ENCODE measurements at regions not wholly inside any gene's neighbourhood (a gene's known extent, or its start where the extent isn't known, plus 50 kb on each side); places are given as distances from the start of the nearest gene placed in this dataset.

- intact Hi-C loops (cut with micrococcal nuclease; ENCODE audit: unreplicated experiment): no loop called here
- H3K36me3 Mint-ChIP-seq (ENCODE audit: insufficient read depth, unreplicated experiment): no peaks in the 10 kb centered on the region
- POLR2A ChIA-PET: no interaction called here
- no peak for TF ChIP-seq CTCF (IDR thresholded peaks at IDR 0.05; ENCODE audit: insufficient read depth in 1 of 2, low read depth in 1 of 2, low read length in 1 of 2, severe bottlenecking in 1 of 2, unreplicated experiment in 1 of 2)
- CTCF ChIA-PET: no interaction called here
- no peaks in the 10 kb centered on the region for H3K27me3 Mint-ChIP-seq (ENCODE audit: insufficient read depth, unreplicated experiment)
- Histone ChIP-seq H3K9me3 (no peaks in the 10 kb centered on the region), H3K36me3 (ENCODE audit: control insufficient read depth, insufficient read depth, low read length) (no peaks in the 10 kb centered on the region), H3K4me3 (ENCODE audit: low read depth, low read length) (no peak overlapping the region), H3K4me1 (no peaks in the 10 kb centered on the region), H3K27me3 (replicated peaks; ENCODE audit: control insufficient read depth, insufficient read depth, low read length) (no peaks in the 10 kb centered on the region)
- no peak overlapping the region for H3K4me3 Mint-ChIP-seq (ENCODE audit: unreplicated experiment)
- H3K27ac Mint-ChIP-seq (ENCODE audit: unreplicated experiment): no peak overlapping the region
- DNase-seq: no peak
- H3K9me3 Mint-ChIP-seq (ENCODE audit: unreplicated experiment): no peaks in the 10 kb centered on the region
- no TSS peak for BruUV-seq (replicated peaks)
- H3K4me1 Mint-ChIP-seq (ENCODE audit: low read depth, unreplicated experiment): no peaks in the 10 kb centered on the region
Observed at GRCh38 chr5:57592236-57592635, 109.6 kb upstream of the ACTBL2 start.

DNA sequence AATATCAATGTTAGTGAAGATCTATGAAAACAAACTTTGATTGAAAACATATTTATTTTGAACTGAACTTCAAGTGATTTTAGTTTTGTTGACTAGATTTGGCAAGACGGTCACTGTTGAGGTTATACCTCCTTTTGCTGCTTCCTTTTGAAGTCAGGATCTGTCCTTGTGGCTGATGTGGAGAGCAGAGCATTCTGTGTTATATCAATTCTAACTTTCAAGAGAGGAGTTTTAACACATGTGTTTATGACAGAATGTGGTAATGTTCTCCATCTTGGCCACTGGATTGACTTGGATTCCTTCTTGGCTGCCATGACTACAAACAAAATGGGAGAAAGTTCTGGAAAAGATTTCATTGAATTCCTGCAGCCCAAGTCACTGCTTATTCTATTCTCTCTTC is 104.0 kb upstream of the ACTBL2 start:
- Mint-ChIP-seq H3K4me3 (ENCODE audit: unreplicated experiment) (no peak overlapping the region), H3K36me3 (ENCODE audit: insufficient read depth, unreplicated experiment) (no peaks in the 10 kb centered on the region), H3K4me1 (ENCODE audit: low read depth, unreplicated experiment) (no peaks in the 10 kb centered on the region), H3K27ac (ENCODE audit: unreplicated experiment) (no peak overlapping the region), H3K9me3 (ENCODE audit: unreplicated experiment) (no peaks in the 10 kb centered on the region), H3K27me3 (ENCODE audit: insufficient read depth, unreplicated experiment) (peaks cover 8% of the 10 kb centered on the region)
- CTCF ChIA-PET: no interaction called here
- Histone ChIP-seq H3K4me1 (no peaks in the 10 kb centered on the region), H3K4me3 (ENCODE audit: low read depth, low read length) (no peak overlapping the region), H3K9me3 (no peaks in the 10 kb centered on the region), H3K36me3 (ENCODE audit: control insufficient read depth, insufficient read depth, low read length) (no peaks in the 10 kb centered on the region), H3K27me3 (replicated peaks; ENCODE audit: control insufficient read depth, insufficient read depth, low read length) (no peaks in the 10 kb centered on the region; the same call in 1 of the 2 replicates)
- intact Hi-C loops (cut with micrococcal nuclease; ENCODE audit: unreplicated experiment): no loop called here
- BruUV-seq (replicated peaks): no TSS peak
- TF ChIP-seq CTCF (IDR thresholded peaks at IDR 0.05; ENCODE audit: insufficient read depth in 1 of 2, low read depth in 1 of 2, low read length in 1 of 2, severe bottlenecking in 1 of 2, unreplicated experiment in 1 of 2): no peak
- DNase-seq: no peak
- POLR2A ChIA-PET: no interaction called here

GRCh38 chr5:57582578-57583070 is 100.0 kb upstream of the ACTBL2 start:
- Mint-ChIP-seq H3K36me3 (ENCODE audit: insufficient read depth, unreplicated experiment) (no peaks in the 10 kb centered on the region), H3K9me3 (ENCODE audit: unreplicated experiment) (no peaks in the 10 kb centered on the region), H3K4me1 (ENCODE audit: low read depth, unreplicated experiment) (no peaks in the 10 kb centered on the region), H3K4me3 (ENCODE audit: unreplicated experiment) (no peak overlapping the region), H3K27ac (ENCODE audit: unreplicated experiment) (no peak overlapping the region), H3K27me3 (ENCODE audit: insufficient read depth, unreplicated experiment) (peaks cover 8% of the 10 kb centered on the region)
- Histone ChIP-seq H3K4me1 (no peaks in the 10 kb centered on the region), H3K36me3 (ENCODE audit: control insufficient read depth, insufficient read depth, low read length) (no peaks in the 10 kb centered on the region), H3K4me3 (ENCODE audit: low read depth, low read length) (no peak overlapping the region), H3K27me3 (replicated peaks; ENCODE audit: control insufficient read depth, insufficient read depth, low read length) (no peaks in the 10 kb centered on the region; the same call in 1 of the 2 replicates), H3K9me3 (no peaks in the 10 kb centered on the region)
- TF ChIP-seq CTCF (IDR thresholded peaks at IDR 0.05; ENCODE audit: insufficient read depth in 1 of 2, low read depth in 1 of 2, low read length in 1 of 2, severe bottlenecking in 1 of 2, unreplicated experiment in 1 of 2): no peak
- CTCF ChIA-PET: no interaction called here
- no peak for DNase-seq
- intact Hi-C loops (cut with micrococcal nuclease; ENCODE audit: unreplicated experiment): no loop called here
- POLR2A ChIA-PET: no interaction called here
- no TSS peak for BruUV-seq (replicated peaks)
